DOHH2 (cell line): ENCODE measurements at regions not wholly inside any gene's neighbourhood (a gene's known extent, or its start where the extent isn't known, plus 50 kb on each side); places are given as distances from the start of the nearest gene placed in this dataset.

Experiments
- CTCF ChIP-seq: fragments of 200-600 bp; sonication (generic); IDR thresholded peaks from one replicate; pipeline ENCODE4 v1.5.1; 2014; ENCODE audit warnings: antibody characterized with exemption, mild to moderate bottlenecking, low read depth, low read length; ENCODE audit not compliant: poor library complexity, severe bottlenecking
- EZH2phosphoT487 ChIP-seq: fragments of 200-600 bp; sonication (generic); IDR thresholded peaks from 2 replicates; pipeline ENCODE4 v1.6.1; 2017; ENCODE audit warnings: borderline replicate concordance, mild to moderate bottlenecking, antibody characterized with exemption, low read length, moderate library complexity, mixed read lengths

- no peak for TF ChIP-seq CTCF
- TF ChIP-seq EZH2phosphoT487, result no peak
These were observed 120.9 kb upstream of the RGMA start for GRCh38 chr15:93209690-93210445.
